SK-N-SH (cell line): ENCODE measurements at regions not wholly inside any gene's neighbourhood (a gene's known extent, or its start where the extent isn't known, plus 50 kb on each side); places are given as distances from the start of the nearest gene placed in this dataset.

ENCODE experiments used
- CTCF ChIA-PET: fragments of 300-600, 350-600 bp; formaldehyde crosslinking; extraction: SDS; loops from one replicate; lab custom pipeline; 2021; lab: Yijun Ruan, JAX
- POLR2A ChIA-PET: fragments of 350-600 bp; sonication (Branson Sonifier 250); formaldehyde crosslinking; extraction: SDS; loops from one replicate; lab custom pipeline; 2020; ENCODE audit warnings: antibody characterized with exemption, inconsistent platforms; lab: Yijun Ruan, JAX
- DNase-seq: peaks from one replicate; pipeline ENCODE4 v3.0.0; 2012
- H2AFZ ChIP-seq: fragments of 200-600 bp; sonication (generic); 2 replicates; pipeline ENCODE4 v1.8.1; 2016; ENCODE audit warnings: antibody characterized with exemption, mild to moderate bottlenecking, low read depth
- H3F3A ChIP-seq: fragments of 200-600 bp; sonication (generic); replicated peaks from 2 replicates; pipeline ENCODE3; 2016; ENCODE audit warnings: antibody characterized with exemption, mild to moderate bottlenecking; ENCODE audit not compliant: insufficient read depth
- H3K27ac ChIP-seq, 2 experiments: fragments of 200-500 bp in 1 of 2; fragments of 200-600 bp in 1 of 2; sonication (Bioruptor generic) in 1 of 2; sonication (generic), shearing (Covaris generic) in 1 of 2; 2 replicates each; pipeline versions ENCODE4 v1.5.1 to v1.6.1; 2014 to 2016; ENCODE audit warnings: low read depth in 2 of 2, inconsistent platforms in 1 of 2, low read length in 1 of 2, mild to moderate bottlenecking in 1 of 2, mixed read lengths in 1 of 2
- H3K27me3 ChIP-seq: fragments of 200-600 bp; sonication (generic), shearing (Covaris generic); 2 replicates; pipeline ENCODE4 v1.6.1; 2016; ENCODE audit warnings: mixed run types; ENCODE audit not compliant: insufficient read depth
- H3K36me3 ChIP-seq, 2 experiments: fragments of 200-500 bp in 1 of 2; fragments of 200-600 bp in 1 of 2; sonication (Bioruptor generic) in 1 of 2; sonication (generic) in 1 of 2; replicated peaks in 1 of 2; 2 replicates each; pipeline versions ENCODE3 to v1.5.1; 2014 to 2016; ENCODE audit warnings: low read length in 1 of 2, mild to moderate bottlenecking in 1 of 2; ENCODE audit not compliant: insufficient read depth in 2 of 2, control insufficient read depth in 1 of 2
- H3K4me1 ChIP-seq, 2 experiments: fragments of 200-500 bp in 1 of 2; fragments of 200-600 bp in 1 of 2; sonication (Bioruptor generic) in 1 of 2; sonication (generic), shearing (Covaris generic) in 1 of 2; 2 replicates each; pipeline versions ENCODE4 v1.5.1 to v1.6.1; 2014 to 2016; ENCODE audit warnings: low read depth in 1 of 2, low read length in 1 of 2, mixed run types in 1 of 2; ENCODE audit not compliant: insufficient read depth in 2 of 2, control insufficient read depth in 1 of 2
- H3K4me2 ChIP-seq: fragments of 200-600 bp; sonication (generic), shearing (Covaris generic); 2 replicates; pipeline ENCODE4 v1.6.1; 2017; ENCODE audit warnings: mixed run types
- H3K4me3 ChIP-seq, 2 experiments: fragments of 200-500 bp in 1 of 2; fragments of 200-600 bp in 1 of 2; sonication (Bioruptor generic) in 1 of 2; sonication (generic), shearing (Covaris generic) in 1 of 2; 2 replicates each; pipeline versions ENCODE4 v1.5.1 to v1.8.1; 2014 to 2016; ENCODE audit warnings: low read depth in 2 of 2, inconsistent platforms in 1 of 2, low read length in 1 of 2, mild to moderate bottlenecking in 1 of 2, mixed read lengths in 1 of 2, moderate library complexity in 1 of 2
- H3K79me2 ChIP-seq: fragments of 200-600 bp; sonication (generic); 2 replicates; pipeline ENCODE4 v1.8.1; 2017; ENCODE audit warnings: mild to moderate bottlenecking; ENCODE audit not compliant: insufficient read depth
- H3K9ac ChIP-seq: fragments of 200-600 bp; sonication (generic); 2 replicates; pipeline ENCODE4 v1.6.1; 2017; ENCODE audit warnings: mixed run types
- H3K9me2 ChIP-seq: fragments of 200-600 bp; sonication (generic); 2 replicates; pipeline ENCODE4 v1.6.1; 2017; ENCODE audit warnings: mixed run types
- H3K9me3 ChIP-seq: fragments of 200-600 bp; sonication (generic); 2 replicates; pipeline ENCODE4 v1.6.1; 2017; ENCODE audit warnings: mixed run types, mild to moderate bottlenecking, moderate library complexity
- H4K20me1 ChIP-seq: fragments of 200-600 bp; sonication (generic); 2 replicates; pipeline ENCODE4 v1.6.1; 2017; ENCODE audit warnings: mild to moderate bottlenecking, mixed run types; ENCODE audit not compliant: insufficient read depth
- CHD2 ChIP-seq: fragments of 150-350 bp; IDR thresholded peaks from 2 replicates; pipeline ENCODE4 v1.6.1; 2018; ENCODE audit warnings: low read length; ENCODE audit not compliant: partially characterized antibody
- EP300 ChIP-seq, 2 experiments: IDR thresholded peaks; 2 replicates each; pipeline versions ENCODE4 v1.4.0 to v1.6.1; 2012; ENCODE audit warnings: borderline replicate concordance in 1 of 2, low read depth in 1 of 2, low read length in 1 of 2
- EZH2phosphoT487 ChIP-seq: fragments of 200-600 bp; sonication (generic); IDR thresholded peaks from 2 replicates; pipeline ENCODE4 v1.6.1; 2017; ENCODE audit warnings: low read depth, mixed run types, mild to moderate bottlenecking, antibody characterized with exemption, moderate library complexity, borderline replicate concordance
- FOXJ3 ChIP-seq: sonication (generic); formaldehyde crosslinking; IDR thresholded peaks from 2 replicates; pipeline ENCODE4 v1.5.1; 2020; ENCODE audit warnings: mild to moderate bottlenecking, missing genetic modification reagents
- FOXM1 ChIP-seq: IDR thresholded peaks from 2 replicates; pipeline ENCODE4 v1.4.0; 2012; ENCODE audit warnings: low read depth, mild to moderate bottlenecking
- GATA2 ChIP-seq: sonication (generic); formaldehyde crosslinking; IDR thresholded peaks from 2 replicates; pipeline ENCODE4 v1.5.0; 2020; ENCODE audit warnings: mild to moderate bottlenecking, missing genetic modification reagents
- JUND ChIP-seq: IDR thresholded peaks from 2 replicates; pipeline ENCODE4 v1.4.0; 2012
- NFIC ChIP-seq: IDR thresholded peaks from 2 replicates; pipeline ENCODE4 v1.4.0; 2012; ENCODE audit warnings: borderline replicate concordance
- POLR2AphosphoS5 ChIP-seq: IDR thresholded peaks from 2 replicates; pipeline ENCODE4 v1.6.1; 2012; ENCODE audit warnings: low read depth, low read length
- SIN3A ChIP-seq: IDR thresholded peaks from 2 replicates; pipeline ENCODE4 v1.6.1; 2012; ENCODE audit warnings: low read depth, mild to moderate bottlenecking, low read length, moderate library complexity, borderline replicate concordance
- TAF1 ChIP-seq: IDR thresholded peaks from 2 replicates; pipeline ENCODE4 v1.6.1; 2012; ENCODE audit warnings: low read depth, mild to moderate bottlenecking, low read length, moderate library complexity, borderline replicate concordance
- TCF12 ChIP-seq: IDR thresholded peaks from 2 replicates; pipeline ENCODE4 v1.4.0; 2012
- TEAD4 ChIP-seq: IDR thresholded peaks from 2 replicates; pipeline ENCODE4 v1.4.0; 2012; ENCODE audit warnings: mild to moderate bottlenecking, borderline replicate concordance; ENCODE audit not compliant: insufficient read depth
- USF2 ChIP-seq: fragments of 150-350 bp; IDR thresholded peaks from 2 replicates; pipeline ENCODE4 v1.6.1; 2017; ENCODE audit warnings: antibody characterized with exemption, low read length, low read depth, borderline replicate concordance
- YY1 ChIP-seq: IDR thresholded peaks from 2 replicates; pipeline ENCODE4 v1.4.0; 2012; ENCODE audit warnings: low read depth, mild to moderate bottlenecking
- WGBS: methylation state at CpG from one replicate; pipeline ENCODE4 v1.1.6; 2017; ENCODE audit warnings: low lambda C conversion rate; 5-methylcytosine and 5-hydroxymethylcytosine counted together
- TF ChIP-seq, protein P1 (sequence below): IDR thresholded peaks from 2 replicates; pipeline ENCODE4 v1.6.1; 2012; ENCODE audit warnings: mild to moderate bottlenecking, low read depth, low read length, moderate library complexity
- TF ChIP-seq, protein P2 (sequence below): IDR thresholded peaks from 2 replicates; pipeline ENCODE4 v1.4.0; 2012; ENCODE audit warnings: low read depth, borderline replicate concordance
- TF ChIP-seq, protein P3 (sequence below): IDR thresholded peaks from 2 replicates; pipeline ENCODE4; 2012
- TF ChIP-seq, protein P4 (sequence below): fragments of 150-350 bp; IDR thresholded peaks from 2 replicates; pipeline ENCODE4 v1.6.1; 2016; ENCODE audit warnings: mild to moderate bottlenecking, low read depth, low read length
- TF ChIP-seq, protein P5 (sequence below): IDR thresholded peaks from 2 replicates; pipeline ENCODE4 v1.4.0; 2012; ENCODE audit warnings: low read depth

DNA sequence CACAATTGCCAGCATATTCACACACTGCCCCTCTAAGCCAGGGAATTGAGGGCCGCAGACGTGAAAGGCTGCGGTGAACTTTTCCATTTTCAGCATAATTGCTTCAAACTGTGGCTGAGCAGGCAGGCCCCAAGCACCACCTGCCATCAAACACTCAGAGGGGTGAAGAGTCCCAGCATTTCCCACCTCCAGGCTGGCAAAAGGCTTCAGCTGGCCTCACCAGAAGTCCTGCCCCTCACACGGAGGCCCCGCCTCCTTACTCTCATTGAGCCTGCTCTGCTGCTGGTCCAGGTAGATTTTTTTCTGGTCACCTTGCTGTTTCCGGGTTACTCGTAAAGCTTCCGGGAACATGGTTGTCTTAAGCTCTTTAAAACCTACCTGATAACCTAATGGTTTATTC lies 52.0 kb upstream of the PRELID3B start:
- ChIA-PET CTCF (interaction anchor here (0.9 to 1.1 kb wide), 2 partner anchors 10 to 12 kb away, joined by 3 to 4 read pairs; no protein-coding TSS in a partner anchor), POLR2A (no interaction called here)

More for the DNA sequence above, 52.0 kb upstream of the PRELID3B start:
- Histone ChIP-seq H3K9ac (no peak overlapping the region), H3K79me2 (no peaks in the 10 kb centered on the region), H3K27ac (no peak overlapping the region), H3K4me3 (no peak overlapping the region), H3K9me2 (no peaks in the 10 kb centered on the region), H3K4me1 (no peaks in the 10 kb centered on the region), H3K9me3 (no peaks in the 10 kb centered on the region), H3K36me3 (no peaks in the 10 kb centered on the region), H3K4me2 (no peak overlapping the region), H3K27me3 (no peaks in the 10 kb centered on the region), H3F3A (no peaks in the 10 kb centered on the region), H4K20me1 (no peaks in the 10 kb centered on the region), H2AFZ (no peak overlapping the region)
- no peak for DNase-seq
- TF ChIP-seq, protein P1, sequence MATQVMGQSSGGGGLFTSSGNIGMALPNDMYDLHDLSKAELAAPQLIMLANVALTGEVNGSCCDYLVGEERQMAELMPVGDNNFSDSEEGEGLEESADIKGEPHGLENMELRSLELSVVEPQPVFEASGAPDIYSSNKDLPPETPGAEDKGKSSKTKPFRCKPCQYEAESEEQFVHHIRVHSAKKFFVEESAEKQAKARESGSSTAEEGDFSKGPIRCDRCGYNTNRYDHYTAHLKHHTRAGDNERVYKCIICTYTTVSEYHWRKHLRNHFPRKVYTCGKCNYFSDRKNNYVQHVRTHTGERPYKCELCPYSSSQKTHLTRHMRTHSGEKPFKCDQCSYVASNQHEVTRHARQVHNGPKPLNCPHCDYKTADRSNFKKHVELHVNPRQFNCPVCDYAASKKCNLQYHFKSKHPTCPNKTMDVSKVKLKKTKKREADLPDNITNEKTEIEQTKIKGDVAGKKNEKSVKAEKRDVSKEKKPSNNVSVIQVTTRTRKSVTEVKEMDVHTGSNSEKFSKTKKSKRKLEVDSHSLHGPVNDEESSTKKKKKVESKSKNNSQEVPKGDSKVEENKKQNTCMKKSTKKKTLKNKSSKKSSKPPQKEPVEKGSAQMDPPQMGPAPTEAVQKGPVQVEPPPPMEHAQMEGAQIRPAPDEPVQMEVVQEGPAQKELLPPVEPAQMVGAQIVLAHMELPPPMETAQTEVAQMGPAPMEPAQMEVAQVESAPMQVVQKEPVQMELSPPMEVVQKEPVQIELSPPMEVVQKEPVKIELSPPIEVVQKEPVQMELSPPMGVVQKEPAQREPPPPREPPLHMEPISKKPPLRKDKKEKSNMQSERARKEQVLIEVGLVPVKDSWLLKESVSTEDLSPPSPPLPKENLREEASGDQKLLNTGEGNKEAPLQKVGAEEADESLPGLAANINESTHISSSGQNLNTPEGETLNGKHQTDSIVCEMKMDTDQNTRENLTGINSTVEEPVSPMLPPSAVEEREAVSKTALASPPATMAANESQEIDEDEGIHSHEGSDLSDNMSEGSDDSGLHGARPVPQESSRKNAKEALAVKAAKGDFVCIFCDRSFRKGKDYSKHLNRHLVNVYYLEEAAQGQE, result no peak
- TF ChIP-seq, protein P2, sequence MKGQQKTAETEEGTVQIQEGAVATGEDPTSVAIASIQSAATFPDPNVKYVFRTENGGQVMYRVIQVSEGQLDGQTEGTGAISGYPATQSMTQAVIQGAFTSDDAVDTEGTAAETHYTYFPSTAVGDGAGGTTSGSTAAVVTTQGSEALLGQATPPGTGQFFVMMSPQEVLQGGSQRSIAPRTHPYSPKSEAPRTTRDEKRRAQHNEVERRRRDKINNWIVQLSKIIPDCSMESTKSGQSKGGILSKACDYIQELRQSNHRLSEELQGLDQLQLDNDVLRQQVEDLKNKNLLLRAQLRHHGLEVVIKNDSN, result no peak
- TF ChIP-seq, protein P3, sequence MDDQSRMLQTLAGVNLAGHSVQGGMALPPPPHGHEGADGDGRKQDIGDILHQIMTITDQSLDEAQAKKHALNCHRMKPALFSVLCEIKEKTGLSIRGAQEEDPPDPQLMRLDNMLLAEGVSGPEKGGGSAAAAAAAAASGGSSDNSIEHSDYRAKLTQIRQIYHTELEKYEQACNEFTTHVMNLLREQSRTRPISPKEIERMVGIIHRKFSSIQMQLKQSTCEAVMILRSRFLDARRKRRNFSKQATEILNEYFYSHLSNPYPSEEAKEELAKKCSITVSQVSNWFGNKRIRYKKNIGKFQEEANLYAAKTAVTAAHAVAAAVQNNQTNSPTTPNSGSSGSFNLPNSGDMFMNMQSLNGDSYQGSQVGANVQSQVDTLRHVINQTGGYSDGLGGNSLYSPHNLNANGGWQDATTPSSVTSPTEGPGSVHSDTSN, result no peak
- no peak for TF ChIP-seq GATA2 (CRISPR knock-in tag)
- TF ChIP-seq YY1, result no peak
- TF ChIP-seq EZH2phosphoT487, result no peak
- TF ChIP-seq FOXJ3, result no peak
- TF ChIP-seq EP300 (IDR thresholded peaks at IDR 0.05; ENCODE audit: borderline replicate concordance in 1 of 2, low read depth in 1 of 2, low read length in 1 of 2), result no peak
- TF ChIP-seq CHD2, result no peak
- TF ChIP-seq TCF12, result no peak
- TF ChIP-seq, protein P4, sequence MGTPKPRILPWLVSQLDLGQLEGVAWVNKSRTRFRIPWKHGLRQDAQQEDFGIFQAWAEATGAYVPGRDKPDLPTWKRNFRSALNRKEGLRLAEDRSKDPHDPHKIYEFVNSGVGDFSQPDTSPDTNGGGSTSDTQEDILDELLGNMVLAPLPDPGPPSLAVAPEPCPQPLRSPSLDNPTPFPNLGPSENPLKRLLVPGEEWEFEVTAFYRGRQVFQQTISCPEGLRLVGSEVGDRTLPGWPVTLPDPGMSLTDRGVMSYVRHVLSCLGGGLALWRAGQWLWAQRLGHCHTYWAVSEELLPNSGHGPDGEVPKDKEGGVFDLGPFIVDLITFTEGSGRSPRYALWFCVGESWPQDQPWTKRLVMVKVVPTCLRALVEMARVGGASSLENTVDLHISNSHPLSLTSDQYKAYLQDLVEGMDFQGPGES, result no peak
- TF ChIP-seq FOXM1, result no peak
- TF ChIP-seq NFIC, result no peak
- no peak for TF ChIP-seq JUND
- TF ChIP-seq SIN3A, result no peak
- no peak for TF ChIP-seq TEAD4
- TF ChIP-seq TAF1, result no peak
- no peak for TF ChIP-seq USF2
- TF ChIP-seq POLR2AphosphoS5, result no peak
- TF ChIP-seq, protein P5, sequence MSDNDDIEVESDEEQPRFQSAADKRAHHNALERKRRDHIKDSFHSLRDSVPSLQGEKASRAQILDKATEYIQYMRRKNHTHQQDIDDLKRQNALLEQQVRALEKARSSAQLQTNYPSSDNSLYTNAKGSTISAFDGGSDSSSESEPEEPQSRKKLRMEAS, result no peak
- 88% methylated on average over 8 of the region's 8 CpGs for WGBS
